CD4-positive, alpha-beta T cell treated with Interleukin-15 for 1 hour (primary cell): ENCODE measurements at regions not wholly inside any gene's neighbourhood (a gene's known extent, or its start where the extent isn't known, plus 50 kb on each side); places are given as distances from the start of the nearest gene placed in this dataset.
"Not testable (repeated sequence)": the region's sequence is repeated elsewhere in the genome, so short reads cannot be mapped to it uniquely, and the experiment has no call there.

ENCODE experiments used
- DNase-seq: peaks from one replicate; pipeline ENCODE4 v3.0.0-alpha.2; 2020

DNA sequence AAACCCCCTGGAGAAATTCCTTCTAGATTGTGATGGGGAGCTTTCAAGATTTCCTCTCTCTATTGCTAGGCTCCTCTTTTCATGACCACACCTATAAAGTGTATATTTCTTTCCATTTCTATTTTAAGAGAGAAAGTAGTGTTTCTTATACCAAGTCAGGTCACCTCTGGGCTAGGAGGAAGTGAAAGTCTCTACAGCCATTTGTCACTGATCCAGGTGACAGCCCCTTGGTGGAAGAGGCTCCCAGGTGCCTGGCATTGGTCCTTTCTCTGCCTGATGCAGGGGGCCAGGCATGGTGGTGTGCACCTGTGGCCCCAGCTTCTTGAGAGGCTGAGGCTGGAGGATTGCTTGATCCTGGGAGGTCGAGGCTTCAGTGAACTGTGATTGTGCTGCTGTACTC is 64.7 kb downstream of the DHCR7 start:
- DNase-seq, result peak; percentile 22

DNA sequence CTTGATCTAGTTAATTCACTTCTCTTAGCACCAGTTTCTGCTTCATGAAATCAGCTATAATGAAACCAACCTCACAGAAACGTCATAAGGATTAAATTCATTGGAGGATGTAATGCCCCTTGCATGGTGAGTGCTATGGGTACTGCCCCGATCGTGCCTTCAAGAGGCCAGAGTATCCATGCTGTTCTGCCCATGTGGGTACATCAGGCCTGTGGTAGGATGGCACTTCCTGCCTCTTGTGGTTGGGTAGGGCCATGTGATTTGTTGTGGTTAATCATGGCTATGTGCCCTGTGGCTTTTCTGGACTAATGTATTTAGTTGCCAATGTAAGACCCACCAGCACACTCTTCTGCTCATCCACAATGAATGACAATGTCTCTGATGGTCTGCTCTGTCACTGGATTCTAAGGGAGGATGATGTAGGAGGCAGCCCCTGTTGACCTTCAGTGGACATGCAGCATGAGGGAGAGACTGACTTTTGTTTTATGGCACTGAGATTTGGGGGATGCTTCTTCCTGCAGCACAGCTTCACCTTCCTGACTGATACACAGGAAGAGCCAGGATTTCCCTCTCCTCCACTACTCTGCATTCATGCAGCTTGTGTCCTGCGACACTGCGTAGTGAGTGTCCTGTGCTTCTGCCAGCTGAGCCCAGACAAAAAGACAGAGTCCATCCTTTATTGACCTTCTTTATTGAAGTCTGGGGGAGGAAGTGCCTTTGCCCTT is 66.2 kb downstream of the DHCR7 start:
- DNase-seq, result peak; percentile 49

DNA sequence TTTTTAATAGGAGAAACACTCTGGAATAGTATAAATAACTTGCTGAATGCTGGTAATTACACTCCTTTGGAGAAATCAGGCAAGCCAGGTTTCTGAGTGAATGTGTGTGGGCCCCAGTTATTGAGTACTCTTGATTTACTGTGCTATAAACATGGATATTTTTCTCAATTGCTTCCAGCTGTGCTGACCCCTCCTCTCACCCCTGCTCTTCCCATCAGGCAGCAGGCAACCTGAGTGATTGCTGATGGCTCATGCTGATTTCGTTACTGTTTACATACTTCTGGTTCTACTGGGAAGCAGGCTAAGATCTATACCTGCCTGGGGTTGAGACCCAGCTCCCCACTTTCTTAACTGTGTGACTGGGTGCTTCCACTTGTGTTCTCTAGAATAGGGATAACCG is 68.5 kb downstream of the DHCR7 start:
- no peak for DNase-seq

DNA sequence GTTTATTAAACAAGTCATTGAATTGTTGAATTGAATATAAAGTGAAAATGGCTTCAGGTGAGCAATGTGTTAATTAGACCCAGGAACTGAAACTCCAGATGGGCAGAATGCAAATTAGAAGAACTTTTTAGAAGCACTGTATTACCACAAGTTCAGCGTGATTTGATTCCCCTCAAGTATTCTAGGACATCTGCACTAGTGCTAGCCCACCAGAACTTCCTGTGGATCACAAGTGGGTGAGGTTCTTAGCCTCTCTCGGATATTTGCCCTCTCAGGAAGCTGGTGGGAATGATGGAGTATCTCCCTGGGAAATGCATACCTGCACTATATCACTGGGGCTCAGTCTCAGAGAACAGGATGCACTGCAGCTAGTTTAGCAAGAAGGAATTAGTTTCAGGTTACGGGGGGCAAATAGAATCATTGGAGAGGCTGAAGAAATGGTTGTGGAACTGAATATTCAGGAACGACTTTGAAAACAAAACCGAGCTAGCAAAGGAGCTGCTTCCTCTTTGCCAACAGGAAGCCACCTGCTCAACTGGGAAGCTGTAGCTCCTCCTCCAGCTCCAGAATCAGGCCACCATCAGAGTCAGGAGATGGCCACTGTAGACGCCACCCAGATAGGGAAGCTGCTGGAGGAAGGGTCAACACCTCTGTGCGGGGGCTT is 74.3 kb downstream of the DHCR7 start:
- DNase-seq, result no peak

DNA sequence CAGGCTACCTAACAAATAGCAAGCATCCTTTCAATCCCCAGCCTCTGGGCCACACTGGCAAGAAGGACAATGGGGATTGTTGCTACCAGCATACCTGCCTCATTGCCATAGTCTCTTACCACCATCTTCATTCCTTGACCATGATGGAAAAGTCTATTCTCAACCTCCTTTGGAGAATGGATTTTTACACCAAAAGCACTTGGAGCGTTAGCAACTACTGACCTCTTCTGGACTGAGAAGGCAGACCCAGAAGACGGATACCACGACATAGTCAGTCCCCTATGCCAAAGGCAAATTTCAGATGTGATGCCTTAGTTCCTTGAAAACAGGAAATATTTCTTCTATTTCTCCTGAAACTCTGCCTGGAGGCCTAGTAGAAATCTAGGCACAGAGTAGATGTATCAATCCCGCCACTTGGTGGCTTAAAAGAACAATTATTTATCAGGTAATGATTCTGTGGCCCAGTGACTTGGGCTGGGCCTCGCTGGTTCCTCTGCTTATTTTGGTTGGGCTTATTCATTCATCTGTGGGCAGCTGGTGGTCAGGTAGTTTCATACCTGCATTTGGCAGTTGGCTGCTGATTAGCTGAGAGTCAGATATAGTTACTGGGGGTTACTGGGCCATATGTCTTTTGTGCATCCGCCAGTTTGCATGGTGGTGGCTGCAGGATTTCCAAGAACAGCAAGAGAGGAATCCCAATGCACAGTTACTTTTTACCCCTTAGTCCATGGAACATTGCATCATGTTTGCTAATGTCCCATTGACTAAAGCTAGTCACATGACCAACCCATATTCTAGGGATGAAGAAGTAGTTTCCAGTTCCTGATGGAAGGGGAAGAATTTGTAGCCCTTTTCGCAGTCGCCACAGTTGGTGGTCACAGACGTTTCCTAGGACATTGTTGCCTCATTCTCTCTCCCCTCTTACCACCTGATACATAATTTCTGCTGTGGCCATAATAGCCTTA is 75.2 kb downstream of the DHCR7 start:
- DNase-seq, result no peak

DNA sequence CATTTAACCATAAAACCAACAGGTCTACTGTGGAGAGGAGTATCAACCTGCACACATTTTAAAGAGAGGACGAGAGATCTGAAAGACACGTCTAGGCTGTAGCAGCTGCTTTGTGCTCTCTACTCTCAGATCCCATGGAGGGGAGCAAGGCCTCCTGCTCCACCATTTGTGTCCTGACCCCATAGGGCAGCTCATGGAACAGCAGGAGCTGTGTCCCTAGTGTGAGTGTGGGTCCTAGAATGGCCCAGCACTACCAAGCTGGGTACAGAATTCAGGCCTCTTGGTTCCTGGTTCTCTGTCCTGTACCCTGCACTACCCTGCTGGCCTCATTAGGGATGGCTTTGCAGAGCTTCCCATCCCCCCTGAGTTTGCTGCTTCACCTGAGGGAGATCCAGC is 76.5 kb downstream of the DHCR7 start:
- no peak for DNase-seq

DNA sequence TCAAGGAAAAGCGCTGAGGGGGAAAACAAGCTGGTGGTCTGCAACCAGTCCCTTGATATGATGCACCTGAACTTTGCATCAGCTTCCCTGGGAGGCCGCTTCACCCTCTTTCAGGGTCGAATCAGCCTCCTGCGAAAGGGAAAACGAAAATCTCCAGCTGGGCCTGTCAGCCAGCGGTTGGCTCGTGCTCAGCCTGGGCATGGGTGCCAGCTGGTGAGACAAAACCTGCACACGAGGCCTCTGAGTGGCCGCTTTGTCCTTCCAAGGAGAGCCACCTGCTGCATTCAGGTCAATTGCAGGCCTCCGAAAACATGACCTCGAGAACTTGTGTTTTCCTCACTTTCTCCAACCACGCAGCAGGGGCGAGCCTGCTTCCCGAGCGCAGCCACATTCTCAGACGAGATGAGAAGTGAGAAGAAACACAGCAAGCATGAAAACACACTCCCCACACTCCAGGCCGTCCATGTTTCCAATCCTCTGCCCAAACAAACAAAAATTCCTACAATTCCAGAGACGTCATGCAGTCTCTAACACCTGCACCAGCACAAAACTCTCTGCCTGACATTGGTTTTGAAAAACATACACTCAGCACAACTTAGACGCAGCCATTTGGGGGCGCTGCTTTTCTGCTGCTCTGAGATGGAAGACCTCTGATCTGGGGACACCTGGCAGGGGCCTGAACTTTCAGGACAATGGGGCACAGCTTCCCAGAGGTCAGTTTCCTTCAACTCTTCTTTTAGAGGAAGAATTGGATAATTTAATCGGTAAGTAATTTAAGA is 77.1 kb downstream of the DHCR7 start:
- no peak for DNase-seq

DNA sequence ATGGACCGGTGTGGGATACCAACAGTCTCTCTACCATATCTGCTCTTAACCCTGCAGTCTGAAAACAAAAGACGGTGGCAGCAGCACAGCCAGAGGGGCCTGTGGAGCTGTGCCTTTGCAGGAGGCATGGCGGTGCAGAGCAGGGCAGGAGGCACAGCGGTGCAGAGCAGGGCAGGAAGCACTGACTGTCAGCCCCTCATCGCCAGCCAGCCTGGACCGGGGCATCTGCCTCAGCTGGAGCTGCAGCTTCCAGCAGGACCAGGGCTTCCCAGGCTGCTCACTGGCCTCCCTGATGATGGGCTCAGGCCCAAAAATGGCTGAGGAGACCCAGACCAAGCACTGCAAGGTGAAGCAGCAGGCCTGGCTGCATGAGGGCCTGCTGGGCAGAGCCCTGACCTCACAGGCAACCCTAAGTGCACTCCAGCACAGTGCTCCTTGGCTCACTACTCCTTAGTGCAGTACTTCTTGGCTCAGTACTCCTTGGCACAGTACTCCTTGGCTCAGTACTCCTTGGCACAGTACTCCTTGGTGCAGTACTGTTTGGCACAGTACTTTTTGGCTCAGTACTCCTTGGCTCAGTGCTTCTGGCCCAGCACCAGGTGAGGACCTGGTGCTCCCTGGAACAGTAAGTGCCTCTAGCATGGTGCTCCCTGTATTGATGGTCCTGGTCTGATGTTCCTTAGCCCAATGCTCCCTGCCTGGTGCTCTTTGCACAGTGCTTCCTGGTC is 78.0 kb downstream of the DHCR7 start:
- DNase-seq, result no peak

DNA sequence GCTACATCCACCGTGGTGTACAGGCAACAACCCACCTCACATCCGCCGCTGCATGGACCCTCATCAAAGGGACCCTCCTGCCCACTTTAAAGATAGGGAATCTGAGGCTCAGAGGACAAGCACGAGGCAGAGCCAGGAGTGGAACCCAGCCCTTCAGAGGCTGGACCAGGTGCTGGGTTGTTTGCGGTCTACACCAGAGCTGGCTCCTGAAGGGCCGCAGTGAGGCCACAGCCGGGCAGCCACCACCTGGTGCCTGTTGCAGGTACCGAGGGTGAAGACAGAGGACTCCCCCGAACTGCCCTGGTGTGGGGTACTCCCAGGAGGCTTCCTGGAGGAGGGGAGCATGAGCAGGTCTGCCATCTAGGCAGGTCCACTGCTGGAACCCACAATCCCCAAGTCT is 78.8 kb downstream of the DHCR7 start:
- no peak for DNase-seq

DNA sequence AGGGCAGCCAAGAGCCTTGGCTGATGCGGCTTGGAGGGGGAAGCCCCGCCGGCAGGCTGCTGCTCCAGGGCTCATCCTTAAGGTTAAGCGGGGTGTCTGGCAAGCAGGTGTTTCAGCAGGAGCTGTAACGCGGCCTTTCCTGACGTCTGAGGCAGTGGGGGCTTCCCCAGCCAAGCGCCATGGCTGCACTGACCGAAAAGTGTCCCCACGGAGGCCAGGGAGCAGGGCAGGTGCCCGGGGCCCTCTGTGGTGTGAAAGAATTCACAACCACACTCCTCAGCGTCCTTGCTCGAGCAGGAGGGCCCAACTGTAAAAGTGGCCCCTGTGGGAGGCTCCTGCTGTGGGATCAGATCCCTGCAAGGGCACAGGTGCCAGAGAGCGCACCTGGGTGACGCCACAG is 79.2 kb downstream of the DHCR7 start:
- no peak for DNase-seq

DNA sequence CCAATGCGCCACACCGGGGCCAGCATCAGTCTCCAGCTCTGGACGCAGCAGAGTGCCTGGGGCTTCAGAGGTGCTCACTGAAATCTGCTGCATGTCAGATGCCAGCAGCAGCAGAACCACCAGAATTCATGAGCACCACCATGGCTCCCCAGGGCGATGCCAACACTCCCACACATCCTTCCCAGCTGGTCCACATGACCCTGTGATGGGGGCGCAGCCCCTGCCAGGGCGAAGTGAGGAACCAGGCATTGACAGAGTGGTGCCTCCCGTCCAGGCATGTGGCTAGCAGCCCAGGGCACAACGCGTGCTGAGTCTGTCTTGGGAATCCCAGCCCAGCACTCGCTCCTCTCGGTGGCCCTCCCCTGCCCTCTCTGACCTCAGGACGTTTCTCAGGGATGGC is 80.4 kb downstream of the DHCR7 start:
- no peak for DNase-seq

DNA sequence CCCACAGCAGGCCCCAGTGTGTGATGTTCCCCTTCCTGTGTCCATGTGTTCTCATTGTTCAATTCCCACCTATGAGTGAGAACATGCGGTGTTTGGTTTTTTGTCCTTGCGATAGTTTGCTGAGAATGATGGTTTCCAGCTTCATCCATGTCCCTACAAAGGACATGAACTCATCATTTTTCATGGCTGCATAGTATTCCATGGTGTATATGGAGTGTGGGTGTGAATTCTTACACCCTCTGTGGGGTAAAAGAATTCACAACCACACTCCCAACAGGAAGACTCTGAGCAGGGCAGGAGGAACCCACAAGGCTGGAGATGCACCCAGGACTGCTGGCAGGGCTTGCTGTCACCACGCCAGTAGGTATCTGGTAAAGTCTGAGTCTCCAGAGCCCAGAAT is 80.9 kb downstream of the DHCR7 start:
- DNase-seq, result not testable (repeated sequence)

DNA sequence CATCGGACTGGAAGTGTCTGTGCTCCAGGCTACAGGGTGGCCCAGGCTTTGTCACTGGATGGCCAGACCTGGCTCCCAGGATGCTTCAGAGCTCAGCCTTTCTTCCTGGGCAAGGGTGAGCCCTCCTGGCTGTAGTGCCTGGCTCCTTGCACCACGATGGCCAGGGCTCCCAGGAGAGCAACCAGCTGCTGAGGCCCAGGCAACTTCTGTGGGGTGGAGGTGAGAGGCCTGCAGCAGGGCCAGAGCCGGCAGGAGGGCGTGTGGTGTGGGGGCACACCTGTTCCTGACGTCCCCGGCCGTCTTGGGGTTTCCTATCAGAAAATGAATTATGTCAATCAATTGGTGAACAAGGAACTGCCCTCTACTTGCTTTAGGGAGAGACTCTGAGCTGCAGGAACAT is 82.1 kb downstream of the DHCR7 start:
- DNase-seq, result no peak

DNA sequence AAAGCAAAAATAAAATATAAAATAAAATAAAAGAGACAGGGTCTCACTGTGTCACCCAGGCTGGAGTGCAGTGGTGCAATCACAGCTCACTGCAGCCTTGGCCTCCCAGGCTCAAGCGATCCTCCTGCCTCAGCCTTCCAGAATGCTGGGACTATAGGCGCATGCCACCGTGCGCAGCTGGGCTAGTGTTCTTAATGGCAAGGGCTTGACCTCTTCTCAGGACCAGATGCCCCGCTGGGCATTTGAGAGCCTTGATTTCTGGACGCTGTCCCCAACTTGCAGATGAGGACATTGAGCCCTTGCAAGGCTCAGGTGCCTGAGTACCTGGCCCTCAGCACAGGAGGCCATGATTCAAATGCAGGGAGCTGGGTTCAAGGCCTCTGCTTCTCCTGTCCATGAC is 82.6 kb downstream of the DHCR7 start:
- no peak for DNase-seq

DNA sequence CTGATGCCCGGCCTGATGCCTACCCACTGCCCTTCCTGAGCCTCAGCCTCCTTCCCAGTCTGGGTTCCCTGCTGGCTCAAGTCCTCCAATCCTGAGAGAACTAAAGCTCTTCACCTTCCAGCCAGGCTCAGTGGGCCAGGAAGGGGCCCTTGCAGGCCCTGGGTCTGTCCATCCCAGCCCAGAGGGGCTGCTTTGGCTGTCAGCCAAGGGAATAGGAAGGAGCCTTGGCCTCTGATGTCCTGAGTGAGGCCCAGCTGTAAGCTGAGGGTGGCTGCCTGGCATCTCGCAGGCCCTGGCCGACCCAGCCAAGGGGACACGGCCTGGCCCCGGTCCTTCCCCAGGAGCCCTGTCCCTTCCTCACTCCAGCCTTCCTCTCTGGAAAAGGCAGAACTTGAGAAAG is 83.4 kb downstream of the DHCR7 start:
- no peak for DNase-seq

DNA sequence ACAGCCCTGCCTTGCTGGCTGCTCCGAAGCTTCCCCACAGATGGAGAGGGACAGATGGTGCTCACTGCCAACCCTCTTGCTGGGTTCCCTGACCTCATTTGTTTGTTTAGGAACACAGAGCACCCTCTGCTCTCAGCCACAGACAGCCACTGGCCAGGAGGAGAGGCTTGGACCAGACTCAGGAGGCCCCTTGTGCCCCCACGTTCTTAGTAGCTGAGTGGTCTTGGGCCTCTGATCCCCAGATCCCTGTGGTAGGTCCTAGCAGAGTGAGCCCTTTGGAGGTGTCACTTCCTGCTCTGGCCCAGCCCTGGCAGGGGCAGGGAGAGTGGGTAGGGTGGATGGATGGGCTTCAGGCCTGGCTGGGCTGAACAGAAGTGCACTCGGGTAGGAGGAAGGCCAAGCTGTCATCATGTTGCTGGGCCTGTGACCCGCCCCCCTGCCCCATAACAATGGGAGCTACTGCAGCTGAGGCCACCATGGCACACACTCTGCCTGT is 84.0 kb downstream of the DHCR7 start:
- DNase-seq, result no peak

DNA sequence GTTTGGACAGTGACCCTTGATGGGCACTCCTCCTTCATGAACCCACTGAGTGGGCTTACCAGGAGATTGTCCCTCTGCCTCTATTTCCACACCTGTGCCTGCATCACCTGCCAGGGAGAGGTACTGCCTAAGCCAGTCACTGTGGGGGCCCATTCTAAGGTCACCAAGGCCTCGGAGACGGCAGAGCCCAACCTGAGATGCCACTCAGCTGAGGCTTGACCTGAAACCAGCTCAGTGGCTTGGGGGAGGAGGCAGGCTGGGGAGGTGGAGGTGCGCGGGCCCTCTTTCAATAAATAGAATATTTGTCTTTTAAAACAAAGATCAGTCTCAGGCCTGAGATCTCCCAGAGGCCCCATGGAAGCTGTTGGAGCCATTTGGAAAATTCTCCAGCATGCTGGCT is 84.5 kb downstream of the DHCR7 start:
- no peak for DNase-seq

DNA sequence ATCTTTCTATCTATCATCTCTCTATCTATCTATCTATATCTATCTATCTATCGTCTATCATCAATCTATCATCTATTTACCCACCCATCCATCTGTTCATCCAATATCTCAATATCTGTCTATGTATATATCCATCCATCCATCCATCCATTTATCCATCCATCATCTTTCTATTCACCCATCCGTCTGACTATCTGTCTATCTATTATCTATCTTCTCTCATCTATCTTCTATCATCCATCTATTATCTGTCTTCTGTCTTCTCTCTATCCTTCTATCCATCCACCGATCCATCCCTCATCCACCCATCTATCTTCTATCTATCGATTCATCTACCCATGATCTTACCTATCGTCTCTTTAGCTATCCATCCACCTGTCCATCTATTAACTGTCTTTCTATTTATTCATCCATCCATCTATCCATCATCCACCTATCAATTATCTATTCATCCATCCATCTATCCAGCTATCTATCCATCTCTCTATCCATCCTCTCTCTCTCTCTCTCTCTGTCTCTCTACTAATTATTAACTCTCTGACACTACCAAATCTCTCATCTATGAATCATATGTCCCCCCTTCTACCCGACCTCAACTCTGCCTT is 89.1 kb downstream of the DHCR7 start:
- no peak for DNase-seq

DNA sequence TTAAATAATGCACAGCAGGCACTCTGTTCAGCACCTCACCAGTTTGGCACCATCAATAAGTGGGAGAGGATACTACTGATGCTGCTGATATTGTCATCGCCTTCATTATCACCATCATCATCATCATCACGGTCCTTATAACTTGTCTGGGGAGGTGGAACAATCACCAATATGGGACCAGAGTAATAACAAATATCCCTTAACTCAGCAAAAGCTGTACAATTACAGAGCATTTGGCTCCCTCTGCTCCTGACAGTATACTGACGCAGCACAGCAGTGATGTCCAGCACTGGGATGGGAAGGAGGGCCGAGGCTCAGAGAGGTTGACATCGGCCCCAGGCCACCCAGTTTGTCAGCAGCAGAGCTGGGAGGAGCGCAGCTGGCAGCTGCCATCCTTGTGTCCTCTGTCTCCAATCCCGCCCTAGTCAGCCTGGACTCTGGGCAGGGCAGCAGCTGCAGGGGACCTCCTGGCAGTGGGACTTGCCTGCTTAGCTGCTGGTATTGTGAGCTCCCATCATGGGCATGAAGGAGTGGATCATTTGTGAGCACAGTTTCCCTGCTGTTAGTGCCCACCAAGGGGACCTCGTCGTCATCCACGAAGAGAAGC is 90.0 kb downstream of the DHCR7 start:
- no peak for DNase-seq

DNA sequence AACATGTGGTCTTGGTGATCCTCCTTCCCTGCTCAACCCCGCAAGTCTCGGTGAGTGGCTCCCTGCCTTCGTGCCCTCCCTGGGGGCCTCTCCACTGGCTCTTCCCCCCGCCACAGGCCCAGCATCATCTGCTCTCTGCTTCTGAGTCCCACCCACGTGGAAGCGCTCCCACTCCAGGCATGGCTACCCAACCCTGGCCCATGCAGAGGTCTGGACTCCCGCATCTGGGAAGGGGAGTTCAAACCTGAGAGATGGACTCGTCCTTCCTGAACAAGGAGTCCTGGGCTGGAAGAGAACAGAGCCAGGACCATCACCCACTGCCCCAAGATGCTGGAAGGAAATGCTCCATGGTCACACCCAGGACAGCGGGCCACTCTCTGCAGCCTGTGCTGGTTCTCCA is 90.8 kb downstream of the DHCR7 start:
- DNase-seq, result no peak

DNA sequence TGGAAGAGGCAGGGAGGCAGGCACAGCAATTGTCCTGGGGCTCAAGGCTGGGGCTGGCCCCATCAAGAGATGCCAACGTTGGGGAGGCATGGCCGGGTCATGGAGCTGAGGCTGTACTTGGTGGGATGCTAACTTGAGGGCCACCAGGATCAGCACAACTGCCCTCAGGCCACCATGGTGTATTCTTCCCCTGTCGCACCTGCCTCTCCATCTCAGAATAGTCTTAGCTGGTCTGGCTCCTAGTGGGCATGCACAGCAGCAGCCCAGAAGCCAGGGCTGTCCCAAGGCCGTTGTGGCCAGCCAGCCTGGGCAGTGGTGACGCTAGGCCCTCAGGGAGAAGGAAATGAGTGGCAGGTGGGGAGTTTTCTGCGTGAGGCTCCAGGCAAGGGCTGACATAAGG is 91.3 kb downstream of the DHCR7 start:
- no peak for DNase-seq
